Right renal pelvis (tissue), 4 donors: ENCODE measurements at regions not wholly inside any gene's neighbourhood (a gene's known extent, or its start where the extent isn't known, plus 50 kb on each side); places are given as distances from the start of the nearest gene placed in this dataset.
"Not testable (repeated sequence)": the region's sequence is repeated elsewhere in the genome, so short reads cannot be mapped to it uniquely, and the experiment has no call there.

Experiments
- DNase-seq, 4 donors: peaks; one replicate each; pipeline ENCODE4 v3.0.0-alpha.2; 2013; ENCODE audit warnings: low read depth in 4 of 4, low spot score in 3 of 4, missing footprints in 1 of 4

DNA sequence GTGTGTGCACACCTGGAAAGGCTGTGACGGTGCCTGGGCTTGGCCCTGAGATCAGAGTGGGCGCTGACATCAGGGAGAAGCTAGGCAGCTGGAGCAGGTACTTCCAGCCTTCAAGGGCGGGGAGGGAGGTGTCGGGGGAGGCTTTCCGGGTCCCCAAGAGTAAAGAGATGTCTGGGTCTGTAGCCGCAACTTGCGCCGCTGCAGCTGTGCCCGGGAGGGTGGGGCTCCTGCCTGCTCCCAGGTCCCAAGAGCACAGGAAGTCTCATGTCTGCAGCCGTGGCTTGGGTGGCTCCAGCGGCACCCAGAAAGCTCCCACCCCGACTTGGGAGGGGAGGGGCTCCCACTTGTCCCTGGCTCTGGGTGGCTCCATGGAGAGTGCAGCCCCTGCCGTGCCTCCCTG is 103.2 kb upstream of the BNIP2 start:
- no peak for DNase-seq

DNA sequence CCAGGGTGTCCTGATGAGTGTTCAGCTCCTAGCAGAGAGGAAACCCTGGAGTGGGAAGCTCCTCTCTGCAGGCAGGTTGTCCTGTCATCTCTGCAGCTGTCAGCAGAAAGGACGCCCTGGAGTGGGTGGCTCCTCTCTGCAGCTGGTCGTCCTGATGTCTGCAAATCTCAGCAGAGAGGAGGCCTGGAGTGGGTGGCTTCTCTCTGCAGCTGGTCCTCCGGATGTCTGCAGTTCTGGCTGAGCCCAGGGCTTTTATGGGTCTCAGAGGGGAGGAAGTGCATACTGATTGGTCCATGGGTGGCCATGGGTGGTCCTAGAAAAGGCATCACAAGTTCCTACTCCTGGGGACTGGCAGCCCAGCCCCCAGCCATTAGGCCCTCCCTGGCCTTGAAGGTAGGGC is 102.6 kb upstream of the BNIP2 start:
- no peak for DNase-seq

DNA sequence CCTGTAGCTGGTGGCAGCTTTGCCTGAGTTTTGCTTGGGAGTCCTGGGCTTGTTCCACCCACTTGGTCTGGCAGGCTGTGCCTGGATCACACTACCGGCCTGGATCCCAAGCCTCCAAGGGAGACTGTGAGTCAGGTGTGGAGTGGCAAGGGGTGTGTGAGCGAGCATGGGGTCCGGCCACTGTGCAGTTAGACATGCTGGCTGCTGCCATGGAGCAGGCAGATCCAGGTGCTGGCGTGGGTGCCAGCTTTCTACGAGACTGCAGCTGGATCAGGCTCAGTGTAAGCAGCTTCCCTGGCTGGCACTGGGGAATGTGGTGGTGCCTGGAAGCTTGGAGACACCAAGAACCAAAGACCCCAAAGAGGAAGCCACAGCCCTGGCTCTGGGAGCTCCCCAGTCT is 102.0 kb upstream of the BNIP2 start:
- no peak for DNase-seq

DNA sequence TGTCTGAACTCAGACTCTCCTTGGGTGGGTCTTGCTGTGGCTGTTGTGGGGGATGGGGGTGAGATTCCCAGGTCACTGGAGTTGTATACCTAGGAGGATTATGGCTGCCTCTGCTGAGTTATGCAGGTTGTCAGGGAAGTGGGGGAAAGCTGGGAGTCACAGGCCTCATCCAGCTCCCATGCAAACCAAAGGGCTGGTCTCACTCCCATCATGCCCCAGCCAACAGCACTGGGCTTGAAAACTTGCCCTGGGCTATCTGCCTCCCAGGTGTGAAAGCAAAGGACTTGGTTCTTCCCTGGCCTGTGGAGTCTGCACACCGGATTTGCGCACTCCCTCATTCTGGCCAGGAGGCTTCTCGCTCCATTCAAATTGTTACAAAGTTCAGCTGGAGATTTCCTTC is 97.3 kb upstream of the BNIP2 start:
- not testable (repeated sequence) for DNase-seq

DNA sequence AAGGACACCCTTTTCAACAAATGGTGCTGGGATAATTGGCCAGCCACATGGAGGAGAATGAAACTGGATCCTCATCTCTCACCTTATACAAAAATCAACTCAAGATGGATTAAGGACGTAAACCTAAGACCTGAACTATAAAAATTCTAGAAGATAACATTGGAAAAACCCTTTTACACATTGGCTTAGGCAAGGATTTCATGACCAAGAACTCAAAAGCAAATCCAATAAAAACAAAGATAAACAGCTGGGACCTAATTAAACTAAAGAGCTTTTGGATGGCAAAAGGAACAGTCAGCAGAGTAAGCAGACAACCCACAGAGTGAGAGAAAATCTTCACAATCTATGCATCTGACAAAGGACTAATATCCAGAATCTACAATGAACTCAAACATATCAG is 96.9 kb upstream of the BNIP2 start:
- not testable (repeated sequence) for DNase-seq

DNA sequence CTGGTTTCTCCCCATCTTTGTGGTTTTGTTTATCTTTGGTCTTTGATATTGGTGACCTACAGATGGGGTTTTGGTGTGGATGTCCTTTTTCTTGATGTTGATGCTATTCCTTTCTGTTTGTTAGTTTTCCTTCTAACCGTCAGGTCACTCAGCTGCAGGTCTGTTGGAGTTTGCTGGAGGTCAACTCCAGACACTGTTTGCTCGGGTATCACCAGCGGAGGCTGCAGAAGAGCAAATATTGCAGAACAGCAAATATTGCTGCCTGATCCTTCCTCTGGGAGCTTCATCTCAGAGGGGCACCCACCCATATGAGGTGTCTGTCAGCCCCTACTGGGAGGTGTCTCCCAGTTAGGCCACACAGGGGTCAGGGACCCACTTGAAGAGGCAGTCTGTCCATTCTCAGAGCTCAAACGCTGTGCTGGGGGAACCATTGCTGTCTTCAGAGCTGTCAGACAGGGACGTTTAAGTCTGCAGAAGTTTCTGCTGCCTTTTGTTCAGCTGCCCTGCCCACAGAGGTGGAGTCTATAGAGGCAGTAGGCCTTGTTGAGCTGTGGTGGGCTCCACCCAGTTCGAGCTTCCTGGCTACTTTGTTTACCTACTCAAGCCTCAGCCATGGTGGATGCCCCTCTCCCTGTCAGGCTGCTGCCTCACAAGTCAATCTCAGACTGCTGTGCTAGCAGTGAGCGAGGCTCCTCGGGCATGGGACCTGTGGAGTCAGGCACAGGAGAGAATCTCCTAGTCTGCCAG is 94.8 kb upstream of the BNIP2 start:
- not testable (repeated sequence) for DNase-seq

DNA sequence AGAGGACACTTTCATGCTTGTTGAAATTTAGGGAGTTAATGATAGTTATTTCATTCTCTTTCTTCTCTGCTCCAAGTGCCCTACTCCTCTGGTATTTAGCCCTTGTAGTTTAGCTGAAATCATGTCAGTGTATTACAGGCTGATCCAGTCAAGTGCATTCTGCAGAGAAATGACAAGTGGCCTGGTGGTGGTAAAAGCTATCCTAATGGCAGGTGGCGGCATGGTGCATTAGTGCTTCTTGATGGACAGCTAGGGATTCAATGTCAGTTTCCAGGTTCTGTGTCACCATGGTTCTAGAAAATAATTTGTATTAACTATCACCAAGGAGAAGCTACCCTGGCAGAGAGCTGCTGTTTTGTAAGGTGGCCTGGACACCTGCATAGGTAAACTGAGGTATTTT is 90.0 kb upstream of the BNIP2 start:
- DNase-seq: no peak

DNA sequence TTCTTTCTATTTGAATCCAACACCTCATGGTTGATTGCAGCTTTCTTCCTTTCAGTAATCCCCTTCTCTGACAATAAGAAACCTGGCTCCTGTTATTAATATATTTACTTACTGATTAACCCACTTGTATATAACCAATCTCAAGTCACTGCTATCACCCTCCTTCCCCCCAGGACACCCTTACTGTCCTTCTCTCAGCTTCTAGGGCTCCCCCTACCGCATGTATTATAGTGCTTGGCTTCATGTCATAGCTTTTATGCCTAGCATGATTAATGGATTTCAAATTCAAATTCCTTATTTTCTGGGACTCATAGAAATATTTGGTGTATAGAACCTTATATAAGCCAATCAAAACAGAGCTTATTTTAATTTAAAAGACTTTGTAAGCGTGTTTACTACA is 75.7 kb upstream of the BNIP2 start:
- no peak for DNase-seq

DNA sequence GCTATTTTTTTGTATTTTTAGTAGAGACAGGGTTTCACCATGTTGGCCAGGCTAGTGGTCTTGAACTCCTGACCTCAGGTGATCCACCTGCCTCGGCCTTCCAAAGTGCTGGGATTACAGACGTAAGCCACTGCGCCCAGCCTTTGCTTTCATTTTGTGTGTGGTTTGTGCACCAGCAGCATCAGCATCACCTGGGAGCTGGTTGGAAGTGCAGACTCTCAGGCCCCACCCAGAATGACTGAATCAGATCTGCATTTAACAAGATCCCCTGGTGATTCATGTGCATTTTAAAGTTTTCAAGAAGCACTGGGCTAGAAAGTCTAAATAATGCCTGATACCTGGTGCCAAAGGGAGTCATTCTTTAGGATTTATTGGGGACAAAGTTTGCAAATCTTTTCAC is 73.4 kb upstream of the BNIP2 start:
- DNase-seq: no peak

DNA sequence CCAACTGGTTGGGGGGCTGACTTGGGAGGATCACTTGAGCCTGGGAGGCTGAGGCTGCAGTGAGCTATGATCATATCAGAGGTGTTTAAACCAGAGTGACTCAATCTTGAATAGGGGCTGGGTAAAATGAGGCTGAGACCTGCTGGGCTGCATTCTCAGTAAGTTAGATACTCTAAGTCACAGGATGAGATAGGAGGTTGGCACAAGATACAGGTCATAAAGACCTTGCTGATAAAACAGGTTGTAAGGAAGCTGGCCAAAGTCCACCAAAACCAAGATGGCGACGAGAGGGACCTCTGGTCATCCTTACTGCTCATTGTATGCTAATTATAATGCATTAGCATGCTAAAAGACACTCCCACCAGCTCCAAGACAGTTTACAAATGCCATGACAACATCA is 71.1 kb upstream of the BNIP2 start:
- not testable (repeated sequence) for DNase-seq

DNA sequence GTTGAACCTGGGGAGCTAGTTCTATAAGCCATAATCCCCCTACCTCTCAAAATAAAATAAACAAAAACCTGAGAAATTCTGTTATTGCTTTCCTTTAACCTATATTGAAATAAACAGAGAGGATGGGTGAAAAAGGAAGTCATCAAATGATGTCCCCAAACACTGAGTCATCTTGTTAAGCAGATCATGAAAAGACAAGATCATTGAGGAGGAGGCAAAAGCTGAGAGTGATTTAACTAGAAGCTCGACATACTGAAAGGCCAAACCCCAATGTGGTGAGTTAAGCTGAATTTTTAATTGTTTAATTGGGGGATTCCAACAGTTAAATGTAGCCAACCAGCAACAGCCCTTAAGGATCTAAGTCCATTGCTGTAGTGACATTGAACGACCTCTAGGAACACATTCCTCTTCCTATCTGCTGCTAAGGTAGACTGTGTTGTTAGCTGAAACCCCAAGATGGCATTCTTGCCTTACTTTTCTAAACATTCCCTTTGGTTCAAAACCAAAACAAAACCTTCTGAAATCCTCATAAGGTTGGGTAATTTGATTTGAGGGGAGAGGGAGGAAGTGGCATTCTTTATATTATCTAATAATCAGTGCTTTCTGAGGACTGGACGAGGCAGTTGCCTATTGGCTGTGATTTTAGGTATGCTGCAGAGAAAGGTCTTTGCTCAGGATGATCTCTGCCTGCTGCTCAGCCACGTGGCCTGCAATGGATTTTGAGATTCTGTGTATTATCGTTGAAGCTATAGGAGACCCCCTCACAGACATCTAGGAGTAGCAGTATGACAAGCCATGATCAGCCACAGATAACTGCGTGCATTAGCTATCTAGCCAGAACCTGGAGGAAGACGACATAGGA is 62.7 kb upstream of the BNIP2 start:
- DNase-seq: peak in 1 of 4 donors; percentile 1

DNA sequence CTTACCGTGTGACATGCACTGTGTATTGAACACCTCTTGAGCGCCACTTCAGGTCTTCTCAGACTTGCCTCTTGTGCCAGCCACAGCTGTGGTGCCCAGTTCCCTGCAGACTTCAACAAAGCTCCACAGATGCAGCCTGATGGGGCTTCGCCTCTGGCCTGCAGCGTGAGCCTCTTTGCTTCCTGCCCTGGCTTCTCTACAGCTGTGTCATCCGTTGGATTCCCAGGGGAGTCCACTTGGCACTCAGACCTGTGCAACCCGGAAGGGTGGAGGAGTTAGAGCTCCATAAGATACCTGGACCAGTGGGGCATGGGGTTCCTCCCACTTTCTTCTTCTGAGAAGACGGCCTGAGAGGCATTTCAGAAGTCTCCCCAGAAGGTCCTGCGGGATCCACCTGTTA is 57.7 kb upstream of the BNIP2 start:
- DNase-seq: no peak

DNA sequence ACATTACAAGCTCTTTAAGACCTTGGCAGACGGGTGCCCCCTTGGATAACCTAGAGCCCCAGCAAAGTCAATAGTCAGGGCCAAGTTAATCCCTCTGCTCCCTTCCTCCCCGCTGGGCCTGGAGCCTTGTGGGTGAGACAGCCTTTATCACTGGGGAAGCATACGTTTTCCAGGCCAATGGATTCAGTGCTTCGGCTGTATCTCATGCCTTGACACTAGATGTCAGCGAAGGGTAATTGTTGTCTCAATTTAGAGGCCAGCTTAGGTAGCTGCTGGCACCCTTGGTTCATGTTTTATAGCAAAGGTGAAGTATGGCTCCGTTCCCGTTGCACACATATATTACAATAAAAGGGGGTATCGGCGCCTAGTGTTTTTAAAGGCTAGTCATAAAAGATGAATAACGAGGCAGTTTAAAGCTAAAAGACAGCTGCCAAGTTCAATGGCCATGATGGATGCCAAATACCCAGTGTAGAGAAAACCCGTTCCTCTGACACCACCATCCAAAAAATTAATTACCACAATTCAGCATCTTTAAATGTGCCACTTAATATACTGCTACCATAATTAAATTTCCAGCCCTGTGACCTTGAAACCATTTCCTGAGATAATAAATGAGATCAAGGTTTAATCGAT is 52.3 kb upstream of the BNIP2 start:
- DNase-seq: no peak

DNA sequence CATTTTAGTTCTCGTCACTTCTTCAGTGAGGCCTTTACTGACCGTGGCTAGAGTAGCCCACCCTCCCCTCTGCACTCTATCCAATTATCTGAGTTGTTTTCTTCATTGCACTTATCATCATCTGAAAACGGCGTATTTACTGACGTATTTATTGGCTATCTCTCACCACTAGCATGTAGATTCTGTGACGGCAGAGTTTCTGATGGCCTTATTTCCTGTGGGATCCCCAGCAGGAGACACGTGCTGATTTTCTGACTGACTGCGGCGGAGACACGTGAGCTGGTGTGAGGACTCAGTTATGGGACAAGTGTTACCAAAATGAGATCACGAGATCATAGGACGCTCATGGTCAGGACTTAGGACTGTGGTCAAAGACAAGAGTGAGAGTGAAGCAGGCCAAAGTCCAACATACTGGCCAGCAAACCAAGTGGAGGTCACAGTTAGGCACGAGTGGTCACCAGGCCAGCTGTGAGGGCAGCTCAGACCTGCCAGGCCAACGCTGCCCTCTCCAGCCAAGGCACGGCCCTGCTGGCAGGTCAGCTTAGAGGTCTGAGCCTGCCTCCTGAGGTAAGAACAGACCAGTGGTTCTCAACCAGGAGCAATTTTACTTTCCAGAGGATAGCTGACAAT is 50.6 kb upstream of the BNIP2 start:
- no peak for DNase-seq
